ENCODE measurements at regions not wholly inside any gene's neighbourhood (a gene's known extent, or its start where the extent isn't known, plus 50 kb on each side); places are given as distances from the start of the nearest gene placed in this dataset.

GRCh38 chr7:88357781-88358525, 51.3 kb upstream of the STEAP4 start:
- H3K27ac ChIP-seq = no peak overlapping the region
- ATAC-seq (ENCODE audit: insufficient number of reproducible peaks, low FRiP score, low read depth) = no peak

GRCh38 chr7:88357294-88357693, 50.6 kb upstream of the STEAP4 start:
- no peak for TF ChIP-seq CTCF (IDR thresholded peaks at IDR 0.05)
- H3K4me3 ChIP-seq = no peak overlapping the region
- no peaks in the 10 kb centered on the region for H3K36me3 ChIP-seq
- no peaks in the 10 kb centered on the region for H3K9me3 ChIP-seq
- H3K27me3 ChIP-seq (replicated peaks; ENCODE audit: insufficient read depth) = no peaks in the 10 kb centered on the region
- ATAC-seq (ENCODE audit: insufficient number of reproducible peaks, low FRiP score, low read depth) = no peak
- no peak for DNase-seq (ENCODE audit: low spot score)
- H3K4me1 ChIP-seq (ENCODE audit: control insufficient read depth in 1 of 2, low read depth in 2 of 2) = no peaks in the 10 kb centered on the region
- H3K27ac ChIP-seq = no peak overlapping the region

More at GRCh38 chr7:88357781-88358525, 51.3 kb upstream of the STEAP4 start:
- no peaks in the 10 kb centered on the region for H3K27me3 ChIP-seq (replicated peaks; ENCODE audit: insufficient read depth)
- TF ChIP-seq CTCF (IDR thresholded peaks at IDR 0.05) = no peak
- DNase-seq (ENCODE audit: low spot score) = no peak
- no peaks in the 10 kb centered on the region for H3K9me3 ChIP-seq
- H3K36me3 ChIP-seq = no peaks in the 10 kb centered on the region
- H3K4me3 ChIP-seq = no peak overlapping the region
- no peaks in the 10 kb centered on the region for H3K4me1 ChIP-seq (ENCODE audit: control insufficient read depth in 1 of 2, low read depth in 2 of 2)
